ENCODE measurements at regions not wholly inside any gene's neighbourhood (a gene's known extent, or its start where the extent isn't known, plus 50 kb on each side); places are given as distances from the start of the nearest gene placed in this dataset.
"Not testable (repeated sequence)": the region's sequence is repeated elsewhere in the genome, so short reads cannot be mapped to it uniquely, and the experiment has no call there.

GRCh38 chr2:138298120-138298814, 203.3 kb upstream of the SPOPL start:
- H3K4me3 ChIP-seq (ENCODE audit: low read depth, low read length), result no peak overlapping the region
- DNase-seq (ENCODE audit: low read depth), result no peak
- TF ChIP-seq POLR2A (IDR thresholded peaks at IDR 0.05; ENCODE audit: extremely low read depth, insufficient read length) (no peak), MAX (IDR thresholded peaks at IDR 0.05; ENCODE audit: low read depth, low read length) (no peak), CTCF (IDR thresholded peaks at IDR 0.05; ENCODE audit: low read depth, low read length) (no peak), MYC (IDR thresholded peaks at IDR 0.05; ENCODE audit: low read depth, low read length) (no peak)

- TF ChIP-seq POLR2A (IDR thresholded peaks at IDR 0.05; ENCODE audit: extremely low read depth, insufficient read length) (no peak), MYC (IDR thresholded peaks at IDR 0.05; ENCODE audit: low read depth, low read length) (no peak), CTCF (IDR thresholded peaks at IDR 0.05; ENCODE audit: low read depth, low read length) (no peak), MAX (IDR thresholded peaks at IDR 0.05; ENCODE audit: low read depth, low read length) (no peak)
- DNase-seq (ENCODE audit: low read depth), result no peak
- H3K4me3 ChIP-seq (ENCODE audit: low read depth, low read length), result no peak overlapping the region
Observed at GRCh38 chr2:138298900-138299299, 202.7 kb upstream of the SPOPL start.

- TF ChIP-seq MYC (IDR thresholded peaks at IDR 0.05; ENCODE audit: low read depth, low read length) (no peak), POLR2A (IDR thresholded peaks at IDR 0.05; ENCODE audit: extremely low read depth, insufficient read length) (no peak), MAX (IDR thresholded peaks at IDR 0.05; ENCODE audit: low read depth, low read length) (no peak), CTCF (IDR thresholded peaks at IDR 0.05; ENCODE audit: low read depth, low read length) (no peak)
- DNase-seq (ENCODE audit: low read depth), result no peak
- no peak overlapping the region for H3K4me3 ChIP-seq (ENCODE audit: low read depth, low read length)
Observed at GRCh38 chr2:138306626-138307025, 194.9 kb upstream of the SPOPL start.

- no peak overlapping the region for H3K4me3 ChIP-seq (ENCODE audit: low read depth, low read length)
- TF ChIP-seq POLR2A (IDR thresholded peaks at IDR 0.05; ENCODE audit: extremely low read depth, insufficient read length), result no peak
- TF ChIP-seq MAX (IDR thresholded peaks at IDR 0.05; ENCODE audit: low read depth, low read length), result no peak
- no peak for TF ChIP-seq MYC (IDR thresholded peaks at IDR 0.05; ENCODE audit: low read depth, low read length)
- TF ChIP-seq CTCF (IDR thresholded peaks at IDR 0.05; ENCODE audit: low read depth, low read length), result no peak
- no peak for DNase-seq (ENCODE audit: low read depth)
Observed at GRCh38 chr2:138307099-138307498, 194.5 kb upstream of the SPOPL start.

GRCh38 chr2:138309760-138310159, 191.8 kb upstream of the SPOPL start:
- DNase-seq (ENCODE audit: low read depth), result no peak
- no peak overlapping the region for H3K4me3 ChIP-seq (ENCODE audit: low read depth, low read length)
- no peak for TF ChIP-seq MYC (IDR thresholded peaks at IDR 0.05; ENCODE audit: low read depth, low read length)
- no peak for TF ChIP-seq POLR2A (IDR thresholded peaks at IDR 0.05; ENCODE audit: extremely low read depth, insufficient read length)
- TF ChIP-seq CTCF (IDR thresholded peaks at IDR 0.05; ENCODE audit: low read depth, low read length), result no peak

GRCh38 chr2:138312061-138312460, 189.5 kb upstream of the SPOPL start:
- DNase-seq (ENCODE audit: low read depth), result no peak
- no peak overlapping the region for H3K4me3 ChIP-seq (ENCODE audit: low read depth, low read length)
- TF ChIP-seq POLR2A (IDR thresholded peaks at IDR 0.05; ENCODE audit: extremely low read depth, insufficient read length), result no peak
- no peak for TF ChIP-seq CTCF (IDR thresholded peaks at IDR 0.05; ENCODE audit: low read depth, low read length)
- TF ChIP-seq MYC (IDR thresholded peaks at IDR 0.05; ENCODE audit: low read depth, low read length), result no peak
- TF ChIP-seq MAX (IDR thresholded peaks at IDR 0.05; ENCODE audit: low read depth, low read length), result no peak

- not testable (repeated sequence) for DNase-seq (ENCODE audit: low read depth)
Observed at GRCh38 chr2:138315619-138316018, 186.0 kb upstream of the SPOPL start.

More at GRCh38 chr2:138315619-138316018, 186.0 kb upstream of the SPOPL start:
- H3K4me3 ChIP-seq (ENCODE audit: low read depth, low read length), result not testable (repeated sequence)
